Neural crest cell (in vitro differentiated cells): ENCODE measurements at regions not wholly inside any gene's neighbourhood (a gene's known extent, or its start where the extent isn't known, plus 50 kb on each side); places are given as distances from the start of the nearest gene placed in this dataset.

Experiments
- DNase-seq: peaks from one replicate; pipeline ENCODE4 v3.0.0; 2021; ENCODE audit warnings: low read depth, mixed read lengths, low spot score
- H3K27ac Mint-ChIP-seq: one replicate; pipeline ENCODE4 v1.8.0; 2021; ENCODE audit warnings: mild to moderate bottlenecking, mixed read lengths; ENCODE audit not compliant: unreplicated experiment
- H3K27me3 Mint-ChIP-seq: 2 replicates; pipeline ENCODE4 v1.8.0; 2021; ENCODE audit warnings: low read depth, mild to moderate bottlenecking, mixed read lengths
- H3K36me3 Mint-ChIP-seq: 2 replicates; pipeline ENCODE4 v1.8.0; 2021; ENCODE audit warnings: low read depth, mild to moderate bottlenecking, mixed read lengths
- H3K4me1 Mint-ChIP-seq: 2 replicates; pipeline ENCODE4 v1.8.0; 2021; ENCODE audit warnings: mixed read lengths
- H3K4me3 Mint-ChIP-seq: one replicate; pipeline ENCODE4 v1.8.0; 2021; ENCODE audit warnings: mild to moderate bottlenecking, mixed read lengths
- H3K9me3 Mint-ChIP-seq: 2 replicates; pipeline ENCODE4 v1.8.0; 2021; ENCODE audit warnings: mixed read lengths
- TF ChIP-seq, protein P1 (sequence below): fragments of 200-600 bp; sonication (generic); conservative IDR thresholded peaks from 2 replicates; pipeline ENCODE4 v1.5.0; 2021; ENCODE audit warnings: antibody characterized with exemption, mild to moderate bottlenecking

DNA sequence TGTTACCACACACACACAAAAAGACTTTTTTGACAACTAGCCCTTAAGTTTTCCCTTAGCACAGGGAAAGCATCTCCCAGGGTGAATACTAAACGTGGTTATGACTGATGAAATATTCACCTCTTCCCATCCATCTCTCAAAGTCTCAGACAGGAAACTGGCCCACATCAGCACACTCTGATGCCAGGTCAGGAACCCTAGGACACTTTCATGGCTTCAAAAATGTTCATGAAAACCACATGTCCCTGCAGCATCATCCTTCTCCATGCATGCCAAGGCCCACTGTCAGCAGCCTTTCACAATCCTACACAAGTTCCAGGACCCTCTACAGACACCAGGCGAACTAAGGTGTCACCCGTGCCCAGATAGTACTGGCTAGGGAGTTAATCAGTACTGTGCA is 68.7 kb downstream of the DNTTIP2 start:
- no peak for DNase-seq
- Mint-ChIP-seq H3K4me1 (peaks cover 61% of the 10 kb centered on the region), H3K27me3 (no peaks in the 10 kb centered on the region), H3K4me3 (no peak overlapping the region), H3K9me3 (peaks cover 24% of the 10 kb centered on the region), H3K36me3 (peaks cover 31% of the 10 kb centered on the region), H3K27ac (no peak overlapping the region)
- TF ChIP-seq, protein P1, sequence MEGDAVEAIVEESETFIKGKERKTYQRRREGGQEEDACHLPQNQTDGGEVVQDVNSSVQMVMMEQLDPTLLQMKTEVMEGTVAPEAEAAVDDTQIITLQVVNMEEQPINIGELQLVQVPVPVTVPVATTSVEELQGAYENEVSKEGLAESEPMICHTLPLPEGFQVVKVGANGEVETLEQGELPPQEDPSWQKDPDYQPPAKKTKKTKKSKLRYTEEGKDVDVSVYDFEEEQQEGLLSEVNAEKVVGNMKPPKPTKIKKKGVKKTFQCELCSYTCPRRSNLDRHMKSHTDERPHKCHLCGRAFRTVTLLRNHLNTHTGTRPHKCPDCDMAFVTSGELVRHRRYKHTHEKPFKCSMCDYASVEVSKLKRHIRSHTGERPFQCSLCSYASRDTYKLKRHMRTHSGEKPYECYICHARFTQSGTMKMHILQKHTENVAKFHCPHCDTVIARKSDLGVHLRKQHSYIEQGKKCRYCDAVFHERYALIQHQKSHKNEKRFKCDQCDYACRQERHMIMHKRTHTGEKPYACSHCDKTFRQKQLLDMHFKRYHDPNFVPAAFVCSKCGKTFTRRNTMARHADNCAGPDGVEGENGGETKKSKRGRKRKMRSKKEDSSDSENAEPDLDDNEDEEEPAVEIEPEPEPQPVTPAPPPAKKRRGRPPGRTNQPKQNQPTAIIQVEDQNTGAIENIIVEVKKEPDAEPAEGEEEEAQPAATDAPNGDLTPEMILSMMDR: no peak

DNA sequence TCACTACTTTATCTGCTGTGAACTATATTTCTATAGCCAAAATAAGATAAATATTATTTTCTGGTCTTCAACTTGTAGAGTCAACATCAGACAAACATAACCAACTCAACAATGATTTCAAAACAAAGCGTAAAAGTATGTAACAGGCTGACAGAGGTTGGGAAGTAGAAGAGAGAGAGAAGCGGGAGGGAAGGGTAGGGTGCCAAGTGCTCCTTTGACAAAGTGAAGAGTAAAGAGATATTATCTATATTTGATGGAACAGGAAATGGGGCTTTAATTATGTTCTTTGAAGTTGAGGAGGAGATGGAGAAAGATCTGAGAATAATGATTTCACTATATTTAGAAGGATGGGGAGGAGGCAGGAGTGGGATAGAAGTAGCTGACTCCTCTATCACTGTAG is 70.1 kb downstream of the DNTTIP2 start:
- Mint-ChIP-seq H3K27me3 (no peaks in the 10 kb centered on the region), H3K27ac (peak overlapping the region; percentile 51), H3K4me1 (peaks cover 66% of the 10 kb centered on the region), H3K4me3 (no peak overlapping the region), H3K36me3 (peaks cover 31% of the 10 kb centered on the region), H3K9me3 (peaks cover 24% of the 10 kb centered on the region)
- no peak for DNase-seq
- TF ChIP-seq, protein P1: no peak

DNA sequence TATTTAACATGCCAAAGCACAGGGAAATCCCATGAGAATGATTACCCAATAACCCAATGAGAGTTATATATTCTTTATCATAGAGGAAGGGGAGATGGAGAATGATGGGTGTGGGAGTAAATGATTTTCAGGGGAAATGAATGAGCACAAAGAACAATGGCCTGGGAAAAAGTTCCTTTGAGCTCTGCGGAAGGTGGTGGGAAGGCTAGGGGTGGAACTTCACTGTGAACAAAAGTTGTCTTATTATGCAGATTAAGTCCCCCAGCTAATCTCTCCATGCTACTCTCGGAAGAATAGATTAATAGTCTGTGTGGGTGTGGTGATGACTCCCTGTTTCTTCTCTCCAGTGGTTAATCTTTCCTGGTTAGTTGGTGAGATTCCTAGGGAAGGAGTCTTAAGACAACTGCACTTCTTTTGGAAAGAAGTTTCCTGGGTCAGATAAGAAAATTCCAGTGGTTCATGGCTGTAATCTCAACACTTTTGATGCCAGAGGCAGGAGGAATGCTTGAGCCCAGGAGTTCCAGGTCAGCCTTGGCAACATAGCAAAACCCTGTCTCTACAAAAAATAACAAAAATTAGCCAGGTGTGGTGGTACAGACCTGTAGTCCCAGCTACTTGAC is 71.6 kb downstream of the DNTTIP2 start:
- no peak overlapping the region for H3K4me3 Mint-ChIP-seq
- peaks cover 24% of the 10 kb centered on the region for H3K9me3 Mint-ChIP-seq
- DNase-seq: no peak
- TF ChIP-seq, protein P1: no peak
- H3K27me3 Mint-ChIP-seq: no peaks in the 10 kb centered on the region
- H3K36me3 Mint-ChIP-seq: peaks cover 26% of the 10 kb centered on the region
- no peak overlapping the region for H3K27ac Mint-ChIP-seq
- H3K4me1 Mint-ChIP-seq: peaks cover 63% of the 10 kb centered on the region

DNA sequence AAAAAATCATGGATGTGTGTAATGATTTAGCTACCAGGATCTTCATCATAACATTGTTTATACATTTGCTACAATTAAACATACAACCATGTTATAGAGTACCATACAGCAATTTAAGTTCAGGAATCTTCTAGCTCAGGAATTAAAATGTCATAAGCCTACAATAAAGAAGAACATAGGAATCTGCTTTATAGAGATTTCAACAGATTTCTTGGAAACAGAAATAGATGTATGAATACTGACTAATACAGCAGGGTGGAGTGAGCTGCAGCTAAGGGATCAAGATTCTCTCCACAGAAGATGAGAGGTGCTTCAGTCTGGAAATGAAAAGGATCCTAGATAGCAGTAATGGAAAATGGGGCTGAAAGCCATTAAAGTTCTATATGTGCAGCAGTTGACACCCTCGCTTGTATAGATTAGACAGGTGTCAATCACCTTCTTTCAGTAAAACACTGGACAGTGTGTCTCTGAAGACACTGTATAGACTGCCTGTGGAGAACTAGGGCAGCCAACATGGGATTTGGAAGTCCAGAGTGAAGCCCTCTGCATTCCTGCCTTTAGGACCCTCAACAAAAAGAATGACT is 73.9 kb downstream of the DNTTIP2 start:
- no peak for DNase-seq
- peaks cover 21% of the 10 kb centered on the region for H3K36me3 Mint-ChIP-seq
- H3K4me3 Mint-ChIP-seq: no peak overlapping the region
- H3K4me1 Mint-ChIP-seq: peaks cover 44% of the 10 kb centered on the region
- peaks cover 19% of the 10 kb centered on the region for H3K9me3 Mint-ChIP-seq
- H3K27ac Mint-ChIP-seq: no peak overlapping the region
- no peaks in the 10 kb centered on the region for H3K27me3 Mint-ChIP-seq
- TF ChIP-seq, protein P1: no peak

DNA sequence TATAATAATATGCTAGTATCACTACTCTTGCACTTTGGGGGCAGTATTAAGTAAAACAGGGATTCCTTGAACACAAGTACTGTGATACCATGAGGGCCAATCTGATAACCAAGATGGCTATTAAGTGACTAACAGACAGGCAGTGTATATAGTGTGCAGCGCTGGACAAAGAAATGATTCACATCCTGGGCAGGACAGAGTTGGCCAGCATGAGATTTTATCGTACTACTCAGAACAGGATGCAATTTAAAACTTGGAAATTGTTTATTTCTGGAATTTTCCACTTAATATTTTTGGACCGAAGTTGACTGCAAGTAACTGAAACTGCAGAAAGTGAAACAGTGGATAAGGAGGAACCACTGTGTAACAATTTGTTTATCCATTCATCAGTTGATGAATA is 74.6 kb downstream of the DNTTIP2 start:
- DNase-seq: no peak
- H3K9me3 Mint-ChIP-seq: peaks cover 19% of the 10 kb centered on the region
- no peak overlapping the region for H3K4me3 Mint-ChIP-seq
- peaks cover 44% of the 10 kb centered on the region for H3K4me1 Mint-ChIP-seq
- no peaks in the 10 kb centered on the region for H3K27me3 Mint-ChIP-seq
- TF ChIP-seq, protein P1: no peak
- H3K36me3 Mint-ChIP-seq: peaks cover 20% of the 10 kb centered on the region
- no peak overlapping the region for H3K27ac Mint-ChIP-seq
